Keratinocyte (primary cell): ENCODE measurements at regions not wholly inside any gene's neighbourhood (a gene's known extent, or its start where the extent isn't known, plus 50 kb on each side); places are given as distances from the start of the nearest gene placed in this dataset.
"Not testable (repeated sequence)": the region's sequence is repeated elsewhere in the genome, so short reads cannot be mapped to it uniquely, and the experiment has no call there.

ENCODE experiments used
- DNase-seq: peaks from one replicate; pipeline ENCODE4 v3.0.0-alpha.2; 2011; ENCODE audit warnings: low read depth, missing footprints, low spot score
- FAIRE-seq: peaks from 2 replicates; lab custom pipeline; 2011; peaks lifted over from hg19 to GRCh38; lab: Jason Lieb, UNC
- H2AFZ ChIP-seq: 2 replicates; pipeline ENCODE4 v1.6.0; 2012; ENCODE audit warnings: low read length, control low read depth, inconsistent platforms; ENCODE audit not compliant: control insufficient read depth
- H3K27ac ChIP-seq: 2 replicates; pipeline ENCODE4 v1.5.1; 2011; ENCODE audit warnings: low read length; ENCODE audit not compliant: control insufficient read depth, insufficient read depth
- H3K27me3 ChIP-seq: 3 replicates; pipeline ENCODE4 v1.6.0; 2011; ENCODE audit warnings: low read length; ENCODE audit not compliant: control insufficient read depth, insufficient read depth; ENCODE audit errors: extremely low read depth
- H3K36me3 ChIP-seq, 2 experiments: 2 replicates in 1 of 2; 3 replicates in 1 of 2; pipeline ENCODE4 v1.5.1; 2011; ENCODE audit warnings: low read length in 2 of 2, mild to moderate bottlenecking in 1 of 2; ENCODE audit not compliant: control insufficient read depth in 2 of 2, insufficient read depth in 2 of 2; ENCODE audit errors: extremely low read depth in 1 of 2
- H3K4me1 ChIP-seq: 3 replicates; pipeline ENCODE4 v1.5.1; 2011; ENCODE audit warnings: low read length; ENCODE audit not compliant: control insufficient read depth, insufficient read depth; ENCODE audit errors: extremely low read depth
- H3K4me2 ChIP-seq: 3 replicates; pipeline ENCODE4 v1.6.0; 2011; ENCODE audit warnings: low read depth, low read length; ENCODE audit not compliant: control insufficient read depth, insufficient read depth; ENCODE audit errors: extremely low read depth
- H3K4me3 ChIP-seq, 3 experiments: fragments of 200-600 bp in 1 of 3; sonication (generic) in 1 of 3; 2 replicates in 2 of 3; 3 replicates in 1 of 3; pipeline ENCODE4 v1.5.1; 2011 to 2016; ENCODE audit warnings: low read length in 3 of 3, mild to moderate bottlenecking in 3 of 3, control low read depth in 2 of 3, inconsistent platforms in 1 of 3, low read depth in 1 of 3, mixed read lengths in 1 of 3, mixed run types in 1 of 3, moderate library complexity in 1 of 3; ENCODE audit not compliant: control insufficient read depth in 2 of 3, insufficient read depth in 2 of 3; ENCODE audit errors: extremely low read depth in 1 of 3
- H3K79me2 ChIP-seq: 2 replicates; pipeline ENCODE4 v1.6.0; 2012; ENCODE audit warnings: low read length; ENCODE audit not compliant: control insufficient read depth, insufficient read depth
- H3K9ac ChIP-seq: 3 replicates; pipeline ENCODE4 v1.6.0; 2011; ENCODE audit warnings: low read length; ENCODE audit not compliant: control insufficient read depth, insufficient read depth; ENCODE audit errors: extremely low read depth
- H3K9me1 ChIP-seq: 3 replicates; pipeline ENCODE4 v1.6.0; 2011; ENCODE audit warnings: low read length; ENCODE audit not compliant: control insufficient read depth, insufficient read depth; ENCODE audit errors: extremely low read depth
- H3K9me3 ChIP-seq: 2 replicates; pipeline ENCODE4 v1.5.1; 2012; ENCODE audit warnings: low read depth, low read length; ENCODE audit not compliant: control insufficient read depth
- H4K20me1 ChIP-seq: 3 replicates; pipeline ENCODE4 v1.6.0; 2011; ENCODE audit warnings: low read length; ENCODE audit not compliant: control insufficient read depth, insufficient read depth; ENCODE audit errors: extremely low read depth
- CTCF ChIP-seq, 3 experiments: IDR thresholded peaks in 1 of 3; conservative IDR thresholded peaks in 1 of 3; optimal IDR thresholded peaks in 1 of 3; 2 replicates in 2 of 3; 3 replicates in 1 of 3; pipeline versions ENCODE3 to v1.5.1; 2011; ENCODE audit warnings: low read length in 3 of 3, mild to moderate bottlenecking in 3 of 3, moderate library complexity in 2 of 3, control low read depth in 1 of 3, inconsistent platforms in 1 of 3; ENCODE audit not compliant: insufficient read depth in 2 of 3; ENCODE audit errors: extremely low read depth in 1 of 3
- EZH2 ChIP-seq: IDR thresholded peaks from one replicate; pipeline ENCODE4 v1.6.1; 2012; ENCODE audit warnings: inconsistent platforms, mild to moderate bottlenecking, low read length, moderate library complexity
- dilution Hi-C: fragments of 300-500 bp; cut with MboI; formaldehyde crosslinking; loops from one replicate; pipeline ENCODE4 v1.7.0; 2020; ENCODE audit warnings: low sequenced_read_pairs; ENCODE audit not compliant: extremely low pct_ligation_motif_present

GRCh38 chr12:54784115-54784514 is 70.2 kb upstream of the MUCL1 start:
- DNase-seq (no peak), FAIRE-seq (no peak)
- Histone ChIP-seq H3K27me3 (no peaks in the 10 kb centered on the region), H3K9me1 (no peaks in the 10 kb centered on the region), H2AFZ (no peak overlapping the region), H3K27ac (no peak overlapping the region), H3K4me3 (no peak overlapping the region), H3K9ac (no peak overlapping the region), H4K20me1 (no peaks in the 10 kb centered on the region), H3K4me1 (no peaks in the 10 kb centered on the region), H3K9me3 (no peaks in the 10 kb centered on the region), H3K36me3 (no peaks in the 10 kb centered on the region), H3K79me2 (no peaks in the 10 kb centered on the region), H3K4me2 (no peak overlapping the region)
- TF ChIP-seq CTCF (optimal IDR thresholded peaks at IDR 0.05 in 1 of 3, IDR thresholded peaks at IDR 0.05 in 1 of 3, conservative IDR thresholded peaks at IDR 0.05 in 1 of 3; ENCODE audit: extremely low read depth in 1 of 3, insufficient read depth in 2 of 3, low read length in 3 of 3) (no peak), EZH2 (no peak)
- dilution Hi-C loops, result no loop called here

- H3K4me2 ChIP-seq, H3K36me3 ChIP-seq, H3K9me3 ChIP-seq, H3K27ac ChIP-seq, H3K9me1 ChIP-seq, H3K79me2 ChIP-seq, DNase-seq, H2AFZ ChIP-seq, H4K20me1 ChIP-seq, dilution Hi-C loops, H3K4me1 ChIP-seq, H3K27me3 ChIP-seq, FAIRE-seq, H3K9ac ChIP-seq, H3K4me3 ChIP-seq: not testable (repeated sequence)
Observed at GRCh38 chr12:54777031-54777430, 77.3 kb upstream of the MUCL1 start.

- DNase-seq, result no peak
- no peak for TF ChIP-seq EZH2
- TF ChIP-seq CTCF (optimal IDR thresholded peaks at IDR 0.05 in 1 of 3, IDR thresholded peaks at IDR 0.05 in 1 of 3, conservative IDR thresholded peaks at IDR 0.05 in 1 of 3; ENCODE audit: extremely low read depth in 1 of 3, insufficient read depth in 2 of 3, low read length in 3 of 3), result no peak
- Histone ChIP-seq H3K4me3 (no peak overlapping the region), H3K79me2 (no peaks in the 10 kb centered on the region), H4K20me1 (no peaks in the 10 kb centered on the region), H3K9me1 (no peaks in the 10 kb centered on the region), H3K9ac (no peak overlapping the region), H2AFZ (no peak overlapping the region), H3K4me1 (no peaks in the 10 kb centered on the region), H3K27me3 (no peaks in the 10 kb centered on the region), H3K9me3 (no peaks in the 10 kb centered on the region), H3K27ac (no peak overlapping the region), H3K4me2 (no peak overlapping the region), H3K36me3 (no peaks in the 10 kb centered on the region)
- no peak for FAIRE-seq
- dilution Hi-C loops, result no loop called here
Observed at GRCh38 chr12:54773593-54773992, 80.7 kb upstream of the MUCL1 start.
